Lower leg skin (tissue), 3 donors: ENCODE measurements at regions not wholly inside any gene's neighbourhood (a gene's known extent, or its start where the extent isn't known, plus 50 kb on each side); places are given as distances from the start of the nearest gene placed in this dataset.

Experiments
- POLR2A ChIP-seq, 2 donors: fragments of 450-650 bp; IDR thresholded peaks; one replicate each; pipeline ENCODE4 v1.6.1; 2016 to 2017; ENCODE audit warnings: antibody characterized with exemption in 2 of 2, mild to moderate bottlenecking in 1 of 2, moderate library complexity in 1 of 2
- TF ChIP-seq, protein P1 (sequence below), 3 donors: fragments of 450-650 bp; IDR thresholded peaks; one replicate each; pipeline ENCODE4 v1.5.1; 2016; ENCODE audit warnings: antibody characterized with exemption in 3 of 3, mild to moderate bottlenecking in 3 of 3, moderate library complexity in 2 of 3

DNA sequence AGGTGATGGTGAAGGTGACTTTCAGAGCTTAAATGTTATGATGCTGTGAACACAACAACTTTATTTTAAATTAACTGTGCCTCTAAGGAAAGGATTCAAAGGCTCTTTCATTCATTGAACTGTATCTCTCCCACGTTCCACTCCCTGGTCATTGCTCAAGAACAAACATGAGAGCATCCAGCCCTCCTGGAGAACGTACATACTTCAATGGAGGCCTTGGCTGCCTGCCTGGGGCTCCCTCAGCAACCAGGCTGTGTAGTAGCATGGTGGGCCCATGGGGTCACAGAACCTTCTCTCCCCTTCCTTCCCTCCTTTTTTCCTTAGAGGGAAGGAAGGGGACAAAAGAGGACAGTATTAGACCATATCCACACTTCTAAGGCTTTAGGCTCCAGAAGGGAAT lies 234.3 kb downstream of the CDC5L start:
- no peak for TF ChIP-seq POLR2A (IDR thresholded peaks at IDR 0.05)
- TF ChIP-seq, protein P1, sequence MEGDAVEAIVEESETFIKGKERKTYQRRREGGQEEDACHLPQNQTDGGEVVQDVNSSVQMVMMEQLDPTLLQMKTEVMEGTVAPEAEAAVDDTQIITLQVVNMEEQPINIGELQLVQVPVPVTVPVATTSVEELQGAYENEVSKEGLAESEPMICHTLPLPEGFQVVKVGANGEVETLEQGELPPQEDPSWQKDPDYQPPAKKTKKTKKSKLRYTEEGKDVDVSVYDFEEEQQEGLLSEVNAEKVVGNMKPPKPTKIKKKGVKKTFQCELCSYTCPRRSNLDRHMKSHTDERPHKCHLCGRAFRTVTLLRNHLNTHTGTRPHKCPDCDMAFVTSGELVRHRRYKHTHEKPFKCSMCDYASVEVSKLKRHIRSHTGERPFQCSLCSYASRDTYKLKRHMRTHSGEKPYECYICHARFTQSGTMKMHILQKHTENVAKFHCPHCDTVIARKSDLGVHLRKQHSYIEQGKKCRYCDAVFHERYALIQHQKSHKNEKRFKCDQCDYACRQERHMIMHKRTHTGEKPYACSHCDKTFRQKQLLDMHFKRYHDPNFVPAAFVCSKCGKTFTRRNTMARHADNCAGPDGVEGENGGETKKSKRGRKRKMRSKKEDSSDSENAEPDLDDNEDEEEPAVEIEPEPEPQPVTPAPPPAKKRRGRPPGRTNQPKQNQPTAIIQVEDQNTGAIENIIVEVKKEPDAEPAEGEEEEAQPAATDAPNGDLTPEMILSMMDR (IDR thresholded peaks at IDR 0.05), result no peak
